Lower leg skin (tissue), 3 donors: ENCODE measurements at regions not wholly inside any gene's neighbourhood (a gene's known extent, or its start where the extent isn't known, plus 50 kb on each side); places are given as distances from the start of the nearest gene placed in this dataset.
"Not testable (repeated sequence)": the region's sequence is repeated elsewhere in the genome, so short reads cannot be mapped to it uniquely, and the experiment has no call there.

Experiments used
- CTCF ChIP-seq, 3 donors: fragments of 450-650 bp; IDR thresholded peaks; one replicate each; pipeline ENCODE4 v1.5.1; 2016; ENCODE audit warnings: antibody characterized with exemption in 3 of 3, mild to moderate bottlenecking in 3 of 3, moderate library complexity in 2 of 3
- POLR2A ChIP-seq, 2 donors: fragments of 450-650 bp; IDR thresholded peaks; one replicate each; pipeline ENCODE4 v1.6.1; 2016 to 2017; ENCODE audit warnings: antibody characterized with exemption in 2 of 2, mild to moderate bottlenecking in 1 of 2, moderate library complexity in 1 of 2

DNA sequence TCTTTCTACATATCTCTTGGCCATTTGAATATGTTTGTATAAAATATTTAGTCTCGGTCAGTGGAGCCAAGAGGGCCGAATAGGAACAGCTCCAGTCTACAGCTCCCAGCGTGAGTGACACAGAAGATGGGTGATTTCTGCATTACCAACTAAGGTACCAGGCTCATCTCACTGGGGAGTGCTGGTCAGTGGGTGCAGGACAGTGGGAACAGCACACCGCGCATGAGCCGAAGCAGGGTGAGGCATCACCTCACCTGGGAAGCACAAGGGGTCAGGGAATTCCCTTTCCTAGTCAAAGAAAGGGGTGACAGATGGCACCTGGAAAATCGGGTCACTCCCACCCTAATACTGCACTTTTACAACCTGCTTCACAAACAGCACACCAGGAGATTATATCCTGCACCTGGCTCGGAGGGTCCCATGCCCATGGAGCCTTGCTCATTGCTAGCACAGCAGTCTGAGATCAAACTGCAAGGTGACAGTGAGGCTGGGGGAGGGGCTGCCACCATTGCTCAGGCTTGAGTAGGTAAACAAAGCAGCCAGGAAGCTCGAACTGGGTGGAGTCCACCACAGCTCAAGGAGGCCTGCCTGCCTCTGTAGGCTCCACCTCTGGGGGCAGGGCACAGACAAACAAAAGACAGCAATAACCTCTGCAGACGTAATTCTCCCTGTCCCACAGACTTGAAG, 1926.9 kb upstream of the DEFB115 start:
- TF ChIP-seq CTCF, POLR2A (IDR thresholded peaks at IDR 0.05): not testable (repeated sequence)
